ENCODE measurements at regions not wholly inside any gene's neighbourhood (a gene's known extent, or its start where the extent isn't known, plus 50 kb on each side); places are given as distances from the start of the nearest gene placed in this dataset.

GRCh38 chr2:58916063-58916462 lies 674.9 kb upstream of the FANCL start:
- Histone ChIP-seq H3K9me3 (no peaks in the 10 kb centered on the region), H3K36me3 (no peaks in the 10 kb centered on the region), H3K27ac (no peak overlapping the region), H3K4me3 (no peak overlapping the region), H3K27me3 (no peaks in the 10 kb centered on the region), H3K4me1 (no peaks in the 10 kb centered on the region)
- no peak for TF ChIP-seq CTCF (IDR thresholded peaks at IDR 0.05)
- peak in 1 of 8 donors; percentile 25 for ATAC-seq
- WGBS, 2 donors, result 53 to 65% methylated on average over 3 of the region's 3 CpGs
- DNase-seq, result no peak
- intact Hi-C loops (cut with DNase I), result no loop called here

- H3K9me3 ChIP-seq, result no peaks in the 10 kb centered on the region
- DNase-seq (no peak), ATAC-seq (no peak)
- no peak overlapping the region for H3K27ac ChIP-seq
- no peak overlapping the region for H3K4me3 ChIP-seq
- TF ChIP-seq CTCF (IDR thresholded peaks at IDR 0.05), result no peak
- H3K27me3 ChIP-seq, result no peaks in the 10 kb centered on the region
- WGBS, 2 donors, result 69 to 70% methylated on average over 6 of the region's 6 CpGs
- intact Hi-C loops (cut with DNase I), result no loop called here
- no peaks in the 10 kb centered on the region for H3K36me3 ChIP-seq
- no peaks in the 10 kb centered on the region for H3K4me1 ChIP-seq
Measured at GRCh38 chr2:58914733-58915505, 673.8 kb upstream of the FANCL start.

DNA sequence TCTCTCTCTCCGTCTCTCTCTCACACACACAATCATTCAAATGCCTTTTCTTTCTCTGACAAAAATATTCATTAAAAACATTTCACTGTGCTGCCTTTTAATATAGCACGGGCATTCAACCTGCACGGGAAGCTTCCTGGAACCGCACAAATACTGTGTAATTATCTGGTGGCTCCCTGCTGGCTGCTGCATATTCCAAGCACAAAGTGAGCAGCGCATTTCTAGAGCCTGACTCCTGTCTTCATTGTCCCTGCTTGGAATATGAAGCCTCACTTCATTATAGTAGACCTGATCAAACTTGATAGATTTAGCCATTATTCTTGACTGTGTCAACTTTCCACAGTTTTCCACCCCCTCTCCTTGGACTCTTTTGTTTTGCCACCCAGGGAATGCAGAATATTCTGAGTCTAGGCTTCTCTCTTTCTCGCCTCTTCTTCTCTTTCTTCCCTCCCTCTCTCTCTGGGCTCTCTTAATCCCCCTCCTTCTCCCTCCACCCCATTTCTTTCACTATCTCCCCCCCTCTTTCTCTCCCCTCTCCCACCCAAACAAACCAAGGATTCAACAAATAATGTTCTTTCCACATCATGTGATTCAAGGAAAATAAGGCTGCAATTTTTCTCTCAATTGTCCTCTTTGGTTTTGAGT lies 672.1 kb upstream of the FANCL start:
- DNase-seq (no peak), ATAC-seq (no peak)
- no peak overlapping the region for H3K4me3 ChIP-seq
- intact Hi-C loops (cut with DNase I), result no loop called here
- H3K36me3 ChIP-seq, result no peaks in the 10 kb centered on the region
- 41 to 52% methylated on average over 6 of the region's 6 CpGs for WGBS, 2 donors
- no peak for TF ChIP-seq CTCF (IDR thresholded peaks at IDR 0.05)
- no peaks in the 10 kb centered on the region for H3K27me3 ChIP-seq
- H3K4me1 ChIP-seq, result no peaks in the 10 kb centered on the region
- no peaks in the 10 kb centered on the region for H3K9me3 ChIP-seq
- no peak overlapping the region for H3K27ac ChIP-seq

DNA sequence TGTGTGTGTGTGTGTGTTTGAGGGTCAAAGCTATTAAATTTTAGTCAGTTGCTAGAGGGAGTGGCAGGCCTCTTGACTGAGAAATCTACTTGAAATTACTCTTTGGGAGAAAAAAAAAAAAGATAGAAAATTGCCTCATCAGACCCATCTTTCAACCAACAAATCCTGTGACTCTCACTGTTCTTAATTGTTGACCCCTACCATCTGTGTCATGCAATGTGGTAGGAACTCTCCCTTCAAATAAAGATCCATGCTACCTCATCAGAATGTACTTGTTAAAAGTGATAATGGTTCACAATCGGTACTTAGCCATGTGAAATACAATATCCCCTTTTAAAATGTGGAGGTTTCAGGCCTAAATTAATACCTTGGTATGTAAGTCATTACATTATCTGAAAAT lies 670.8 kb upstream of the FANCL start:
- ATAC-seq, result no peak
- H3K36me3 ChIP-seq, result no peaks in the 10 kb centered on the region
- no peaks in the 10 kb centered on the region for H3K4me1 ChIP-seq
- no peaks in the 10 kb centered on the region for H3K27me3 ChIP-seq
- 83 to 90% methylated on average over 1 of the region's 1 CpG for WGBS, 2 donors
- H3K27ac ChIP-seq, result no peak overlapping the region
- H3K9me3 ChIP-seq, result no peaks in the 10 kb centered on the region
- intact Hi-C loops (cut with DNase I), result no loop called here
- no peak overlapping the region for H3K4me3 ChIP-seq
- TF ChIP-seq CTCF (IDR thresholded peaks at IDR 0.05), result no peak
- DNase-seq, result no peak

Data from heart right ventricle (tissue), 16 donors.